ENCODE measurements at regions not wholly inside any gene's neighbourhood (a gene's known extent, or its start where the extent isn't known, plus 50 kb on each side); places are given as distances from the start of the nearest gene placed in this dataset.

DNA sequence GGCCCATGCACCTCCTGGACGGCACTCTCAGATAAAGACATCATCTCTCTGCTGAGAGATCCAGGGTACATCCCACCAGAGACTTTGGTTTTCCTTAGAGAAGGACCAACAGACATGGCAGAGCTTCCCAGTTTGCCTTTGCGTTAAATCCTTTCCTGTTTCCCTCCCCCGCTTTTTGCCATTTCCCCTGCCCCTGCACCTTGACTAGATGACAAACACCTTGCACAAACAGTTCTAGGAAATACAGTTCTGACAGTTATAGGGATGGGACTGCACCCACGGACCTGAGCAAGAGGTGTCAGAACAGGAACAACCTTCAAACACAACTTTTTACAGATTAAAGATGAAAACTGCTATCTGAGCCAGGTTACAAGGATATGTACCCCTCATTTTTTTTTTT, 288.9 kb downstream of the MSX2 start:
- Mint-ChIP-seq H3K9me3 (no peaks in the 10 kb centered on the region), H3K27ac (no peak overlapping the region), H3K36me3 (ENCODE audit: low read depth) (no peaks in the 10 kb centered on the region), H3K27me3 (ENCODE audit: low read depth) (no peaks in the 10 kb centered on the region), H3K4me1 (ENCODE audit: low read depth) (no peaks in the 10 kb centered on the region), H3K4me3 (no peak overlapping the region)
- no peak for DNase-seq (ENCODE audit: low spot score)

DNA sequence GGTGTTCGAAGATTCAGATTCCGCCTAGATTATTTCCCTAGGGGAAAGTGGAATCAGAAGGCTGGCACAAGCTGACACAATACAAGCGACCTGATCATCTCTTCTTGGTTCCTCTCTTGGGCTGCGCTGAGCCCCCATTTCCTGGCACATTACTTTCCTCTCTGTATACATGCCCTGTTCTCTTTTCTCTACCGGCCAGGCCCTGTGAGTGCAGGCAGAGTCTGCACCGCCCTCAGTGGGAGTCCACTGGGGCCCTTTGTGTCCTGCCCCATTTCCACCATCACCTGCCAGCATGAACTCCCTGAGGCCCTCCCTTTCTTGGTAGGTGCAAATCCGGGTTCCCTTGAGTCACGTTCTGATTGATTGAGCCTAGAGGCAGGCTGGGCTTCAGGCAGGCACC, 287.9 kb downstream of the MSX2 start:
- no peaks in the 10 kb centered on the region for H3K27me3 Mint-ChIP-seq (ENCODE audit: low read depth)
- H3K9me3 Mint-ChIP-seq: no peaks in the 10 kb centered on the region
- no peaks in the 10 kb centered on the region for H3K4me1 Mint-ChIP-seq (ENCODE audit: low read depth)
- no peak overlapping the region for H3K27ac Mint-ChIP-seq
- DNase-seq (ENCODE audit: low spot score): no peak
- no peak overlapping the region for H3K4me3 Mint-ChIP-seq
- H3K36me3 Mint-ChIP-seq (ENCODE audit: low read depth): no peaks in the 10 kb centered on the region

GRCh38 chr5:175003531-175003930, 279.1 kb downstream of the MSX2 start:
- Mint-ChIP-seq H3K4me1 (ENCODE audit: low read depth) (no peaks in the 10 kb centered on the region), H3K27me3 (ENCODE audit: low read depth) (no peaks in the 10 kb centered on the region), H3K27ac (no peak overlapping the region), H3K4me3 (no peak overlapping the region), H3K9me3 (peaks cover 5% of the 10 kb centered on the region), H3K36me3 (ENCODE audit: low read depth) (peaks cover 2% of the 10 kb centered on the region)
- DNase-seq (ENCODE audit: low spot score): no peak

GRCh38 chr5:175001876-175002645, 277.7 kb downstream of the MSX2 start:
- Mint-ChIP-seq H3K27ac (no peak overlapping the region), H3K4me1 (ENCODE audit: low read depth) (peaks cover 8% of the 10 kb centered on the region), H3K27me3 (ENCODE audit: low read depth) (no peaks in the 10 kb centered on the region), H3K4me3 (no peak overlapping the region), H3K9me3 (peaks cover 5% of the 10 kb centered on the region), H3K36me3 (ENCODE audit: low read depth) (peaks cover 2% of the 10 kb centered on the region)
- no peak for DNase-seq (ENCODE audit: low spot score)

DNA sequence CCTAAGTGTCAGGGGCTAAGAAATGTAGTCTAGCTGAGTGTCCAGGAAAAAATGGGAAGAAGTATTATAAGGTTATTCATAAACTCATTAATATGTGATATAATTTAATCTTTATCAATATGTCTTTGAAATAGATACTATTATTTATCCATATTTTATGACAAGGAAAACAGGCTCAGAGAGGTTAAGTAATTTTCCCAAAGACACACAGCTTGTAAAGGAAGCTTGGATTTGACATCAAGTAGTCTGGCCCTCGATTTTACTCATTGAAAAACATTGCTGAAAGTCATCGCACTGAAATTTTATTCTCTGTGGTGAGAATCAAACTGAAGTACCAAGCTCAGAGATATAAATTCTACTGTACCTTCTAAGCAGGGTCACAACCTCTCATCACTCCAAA, 276.9 kb downstream of the MSX2 start:
- no peaks in the 10 kb centered on the region for H3K27me3 Mint-ChIP-seq (ENCODE audit: low read depth)
- no peak overlapping the region for H3K4me3 Mint-ChIP-seq
- no peak for DNase-seq (ENCODE audit: low spot score)
- peaks cover 2% of the 10 kb centered on the region for H3K36me3 Mint-ChIP-seq (ENCODE audit: low read depth)
- peaks cover 8% of the 10 kb centered on the region for H3K4me1 Mint-ChIP-seq (ENCODE audit: low read depth)
- peaks cover 5% of the 10 kb centered on the region for H3K9me3 Mint-ChIP-seq
- H3K27ac Mint-ChIP-seq: no peak overlapping the region

- no peak overlapping the region for H3K4me3 Mint-ChIP-seq
- H3K36me3 Mint-ChIP-seq (ENCODE audit: low read depth): peaks cover 2% of the 10 kb centered on the region
- H3K9me3 Mint-ChIP-seq: peaks cover 5% of the 10 kb centered on the region
- no peak overlapping the region for H3K27ac Mint-ChIP-seq
- no peaks in the 10 kb centered on the region for H3K27me3 Mint-ChIP-seq (ENCODE audit: low read depth)
- DNase-seq (ENCODE audit: low spot score): no peak
- peaks cover 8% of the 10 kb centered on the region for H3K4me1 Mint-ChIP-seq (ENCODE audit: low read depth)
These were observed 275.2 kb downstream of the MSX2 start for GRCh38 chr5:174999581-174999980.

DNA sequence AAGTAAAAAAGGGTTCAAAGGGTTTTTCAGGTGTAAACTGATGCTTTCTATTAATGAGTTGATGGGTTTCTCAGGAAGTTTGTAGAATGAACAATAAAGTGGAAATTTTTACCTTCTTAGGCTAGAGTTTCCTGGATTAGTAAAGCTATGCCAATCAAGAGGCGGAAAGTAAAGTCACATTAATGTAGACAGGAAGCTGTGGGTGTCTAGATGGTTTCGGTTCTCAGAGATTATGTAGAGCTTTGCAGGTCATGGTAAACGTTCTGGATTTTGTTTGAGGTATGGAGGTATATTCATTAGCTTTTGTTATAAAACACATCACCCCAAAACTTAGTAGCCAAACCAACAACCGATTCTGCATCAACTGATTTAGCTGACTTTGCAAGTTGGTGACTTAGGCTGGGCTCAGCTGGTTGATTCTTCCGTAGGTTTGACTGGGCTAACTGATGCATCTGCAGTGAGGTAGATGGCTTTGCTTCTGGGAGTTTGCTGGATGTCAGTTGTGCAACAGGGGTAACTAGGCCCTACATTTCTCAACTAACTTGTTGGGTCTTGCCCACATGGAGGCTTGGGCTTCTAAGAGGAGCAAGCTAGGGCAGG, 273.8 kb downstream of the MSX2 start:
- H3K4me1 Mint-ChIP-seq (ENCODE audit: low read depth): peaks cover 8% of the 10 kb centered on the region
- no peak overlapping the region for H3K27ac Mint-ChIP-seq
- DNase-seq (ENCODE audit: low spot score): no peak
- H3K36me3 Mint-ChIP-seq (ENCODE audit: low read depth): peaks cover 2% of the 10 kb centered on the region
- H3K9me3 Mint-ChIP-seq: peaks cover 5% of the 10 kb centered on the region
- no peaks in the 10 kb centered on the region for H3K27me3 Mint-ChIP-seq (ENCODE audit: low read depth)
- H3K4me3 Mint-ChIP-seq: no peak overlapping the region

DNA sequence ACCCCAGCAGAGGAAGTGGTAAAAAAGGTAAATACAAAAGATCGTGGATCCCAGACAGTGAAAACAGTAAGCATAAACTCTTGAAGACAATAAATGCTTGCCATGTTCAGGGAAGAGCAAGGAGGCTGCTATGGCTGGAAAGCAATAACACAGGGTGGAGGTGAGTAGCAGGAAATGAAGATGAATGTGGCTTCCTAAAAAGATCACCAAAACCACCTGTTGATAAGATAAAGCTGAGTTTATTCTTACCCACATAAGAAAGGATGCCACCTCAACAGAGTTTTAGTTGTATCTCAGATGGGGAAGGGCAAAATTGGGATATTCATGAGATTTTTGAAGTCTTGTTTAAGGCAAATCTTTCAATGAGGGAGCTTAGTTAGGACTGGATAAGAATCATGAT, 273.3 kb downstream of the MSX2 start:
- Mint-ChIP-seq H3K9me3 (peaks cover 5% of the 10 kb centered on the region), H3K36me3 (ENCODE audit: low read depth) (peaks cover 2% of the 10 kb centered on the region), H3K4me3 (no peak overlapping the region), H3K27ac (no peak overlapping the region), H3K4me1 (ENCODE audit: low read depth) (peaks cover 8% of the 10 kb centered on the region), H3K27me3 (ENCODE audit: low read depth) (no peaks in the 10 kb centered on the region)
- no peak for DNase-seq (ENCODE audit: low spot score)

DNA sequence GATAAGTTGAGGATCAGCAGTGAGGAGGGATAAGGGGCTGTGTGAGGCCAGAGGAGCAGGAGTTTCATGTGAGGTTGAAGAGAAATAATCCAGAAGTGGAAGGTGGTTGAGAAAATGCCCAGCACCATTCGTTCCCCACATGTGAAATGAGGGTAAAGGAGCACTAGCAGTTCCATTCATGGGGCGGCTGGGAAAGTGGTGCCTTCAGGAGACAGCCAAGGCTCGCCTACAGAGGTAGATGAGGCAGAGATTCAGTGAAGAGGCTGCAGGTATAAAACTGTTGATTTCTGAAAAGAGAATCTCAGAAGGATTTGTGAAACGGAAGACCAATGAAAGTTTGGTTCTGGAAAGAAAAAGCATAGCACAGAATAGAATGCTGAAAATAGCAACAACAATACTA, 272.6 kb downstream of the MSX2 start:
- no peak overlapping the region for H3K27ac Mint-ChIP-seq
- H3K4me3 Mint-ChIP-seq: no peak overlapping the region
- H3K27me3 Mint-ChIP-seq (ENCODE audit: low read depth): no peaks in the 10 kb centered on the region
- H3K36me3 Mint-ChIP-seq (ENCODE audit: low read depth): peaks cover 2% of the 10 kb centered on the region
- no peak for DNase-seq (ENCODE audit: low spot score)
- H3K4me1 Mint-ChIP-seq (ENCODE audit: low read depth): peaks cover 8% of the 10 kb centered on the region
- peaks cover 5% of the 10 kb centered on the region for H3K9me3 Mint-ChIP-seq

DNA sequence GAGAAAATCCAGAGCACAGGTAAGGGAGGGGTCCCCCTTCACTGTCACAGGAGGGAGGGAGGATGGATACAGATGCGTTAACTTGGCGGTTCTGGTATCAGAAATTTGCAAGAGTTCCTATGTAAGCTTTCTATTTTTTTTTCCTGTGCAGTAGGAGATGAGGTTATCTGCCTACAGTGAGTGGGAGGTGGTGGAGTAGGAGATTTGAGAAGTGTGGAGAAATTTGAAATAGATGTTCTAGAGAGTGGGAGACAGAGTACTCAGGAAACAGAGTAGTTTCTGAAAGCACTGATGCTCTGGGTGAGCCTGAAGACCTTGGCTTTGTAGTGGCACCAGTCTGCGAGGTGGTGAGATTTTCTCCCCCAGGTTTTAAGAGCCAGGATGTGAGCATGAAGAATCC, 271.4 kb downstream of the MSX2 start:
- H3K36me3 Mint-ChIP-seq (ENCODE audit: low read depth): peaks cover 2% of the 10 kb centered on the region
- no peak overlapping the region for H3K4me3 Mint-ChIP-seq
- no peaks in the 10 kb centered on the region for H3K27me3 Mint-ChIP-seq (ENCODE audit: low read depth)
- H3K9me3 Mint-ChIP-seq: peaks cover 5% of the 10 kb centered on the region
- peaks cover 8% of the 10 kb centered on the region for H3K4me1 Mint-ChIP-seq (ENCODE audit: low read depth)
- no peak overlapping the region for H3K27ac Mint-ChIP-seq
- no peak for DNase-seq (ENCODE audit: low spot score)

GRCh38 chr5:174991847-174992246, 267.5 kb downstream of the MSX2 start:
- Mint-ChIP-seq H3K36me3 (ENCODE audit: low read depth) (no peaks in the 10 kb centered on the region), H3K27me3 (ENCODE audit: low read depth) (no peaks in the 10 kb centered on the region), H3K4me3 (no peak overlapping the region), H3K9me3 (no peaks in the 10 kb centered on the region), H3K27ac (no peak overlapping the region), H3K4me1 (ENCODE audit: low read depth) (no peaks in the 10 kb centered on the region)
- no peak for DNase-seq (ENCODE audit: low spot score)

GRCh38 chr5:174990909-174991308, 266.5 kb downstream of the MSX2 start:
- H3K27me3 Mint-ChIP-seq (ENCODE audit: low read depth): no peaks in the 10 kb centered on the region

DNA sequence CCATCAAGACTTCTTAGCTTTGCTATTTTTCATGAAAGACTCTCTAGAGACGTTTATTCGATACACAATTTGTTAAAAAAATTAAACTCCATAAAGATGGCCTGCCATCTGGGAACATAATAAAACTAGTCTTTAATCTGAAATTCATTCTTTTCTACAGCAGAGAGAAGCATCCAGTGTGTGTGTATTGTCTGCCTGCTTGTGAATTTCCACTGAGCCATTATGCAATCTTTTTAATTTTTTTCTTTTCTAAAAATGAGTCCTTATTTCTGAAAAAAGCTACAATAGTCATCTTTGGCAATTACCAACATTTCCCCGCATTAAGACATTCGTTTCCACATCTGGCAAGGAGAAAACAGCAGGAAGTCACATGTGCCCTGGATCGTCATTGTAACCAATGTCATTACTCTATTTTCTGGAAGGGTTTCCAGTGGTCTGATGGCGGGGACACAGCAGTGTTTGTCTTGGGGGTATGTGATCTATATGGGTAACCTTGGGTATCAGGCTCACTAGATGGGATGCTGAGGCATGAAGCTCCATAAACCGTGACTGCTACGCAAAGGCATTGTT, 263.1 kb downstream of the MSX2 start:
- no peak overlapping the region for H3K4me3 Mint-ChIP-seq
- H3K9me3 Mint-ChIP-seq: no peaks in the 10 kb centered on the region
- no peaks in the 10 kb centered on the region for H3K4me1 Mint-ChIP-seq (ENCODE audit: low read depth)
- no peak overlapping the region for H3K27ac Mint-ChIP-seq
- H3K36me3 Mint-ChIP-seq (ENCODE audit: low read depth): no peaks in the 10 kb centered on the region
- no peak for DNase-seq (ENCODE audit: low spot score)
- no peaks in the 10 kb centered on the region for H3K27me3 Mint-ChIP-seq (ENCODE audit: low read depth)

More at GRCh38 chr5:174990909-174991308, 266.5 kb downstream of the MSX2 start:
- no peak for DNase-seq (ENCODE audit: low spot score)
- Mint-ChIP-seq H3K27ac (no peak overlapping the region), H3K9me3 (no peaks in the 10 kb centered on the region), H3K4me3 (no peak overlapping the region), H3K4me1 (ENCODE audit: low read depth) (no peaks in the 10 kb centered on the region), H3K36me3 (ENCODE audit: low read depth) (no peaks in the 10 kb centered on the region)

- no peaks in the 10 kb centered on the region for H3K9me3 Mint-ChIP-seq
- H3K36me3 Mint-ChIP-seq (ENCODE audit: low read depth): no peaks in the 10 kb centered on the region
- no peak overlapping the region for H3K27ac Mint-ChIP-seq
- DNase-seq (ENCODE audit: low spot score): no peak
- no peaks in the 10 kb centered on the region for H3K4me1 Mint-ChIP-seq (ENCODE audit: low read depth)
- H3K4me3 Mint-ChIP-seq: no peak overlapping the region
- H3K27me3 Mint-ChIP-seq (ENCODE audit: low read depth): no peaks in the 10 kb centered on the region
These were observed 260.5 kb downstream of the MSX2 start for GRCh38 chr5:174984863-174985262.

Measured in T-helper 2 cell treated with Interferon-gamma antibody and Interleukin-4, amounts not matched to agents 5 μg/mL and 100 μg/mL, for 36 hours (primary cell).